ENCODE measurements at regions not wholly inside any gene's neighbourhood (a gene's known extent, or its start where the extent isn't known, plus 50 kb on each side); places are given as distances from the start of the nearest gene placed in this dataset.

- H3K9me3 ChIP-seq: no peaks in the 10 kb centered on the region
- no peak for TF ChIP-seq EP300 (IDR thresholded peaks at IDR 0.05)
- TF ChIP-seq CTCF (IDR thresholded peaks at IDR 0.05): no peak
- TF ChIP-seq POLR2A (IDR thresholded peaks at IDR 0.05): no peak
- WGBS, 3 donors: 79 to 90% (median 84%) methylated on average over 4 of the region's 4 CpGs
- H3K4me1 ChIP-seq (ENCODE audit: insufficient read depth): no peaks in the 10 kb centered on the region
- no peaks in the 10 kb centered on the region for H3K36me3 ChIP-seq
- intact Hi-C loops (cut with DNase I): no loop called here
- no peak overlapping the region for H3K27ac ChIP-seq
- H3K4me3 ChIP-seq: no peak overlapping the region
- no peaks in the 10 kb centered on the region for H3K27me3 ChIP-seq
- no peak for DNase-seq
These were observed 256.9 kb downstream of the DMAC1 start for GRCh38 chr9:7542693-7543092.

GRCh38 chr9:7542126-7542525 lies 257.5 kb downstream of the DMAC1 start:
- H3K4me1 ChIP-seq (ENCODE audit: insufficient read depth): no peaks in the 10 kb centered on the region
- 66 to 93% (median 75%) methylated on average over 2 of the region's 2 CpGs for WGBS, 3 donors
- intact Hi-C loops (cut with DNase I): no loop called here
- DNase-seq: no peak
- no peak overlapping the region for H3K4me3 ChIP-seq
- H3K9me3 ChIP-seq: no peaks in the 10 kb centered on the region
- H3K27me3 ChIP-seq: no peaks in the 10 kb centered on the region
- H3K27ac ChIP-seq: no peak overlapping the region
- no peaks in the 10 kb centered on the region for H3K36me3 ChIP-seq
- TF ChIP-seq CTCF (IDR thresholded peaks at IDR 0.05): no peak
- no peak for TF ChIP-seq EP300 (IDR thresholded peaks at IDR 0.05)
- TF ChIP-seq POLR2A (IDR thresholded peaks at IDR 0.05): no peak

- no peaks in the 10 kb centered on the region for H3K4me1 ChIP-seq (ENCODE audit: insufficient read depth)
- H3K27me3 ChIP-seq: no peaks in the 10 kb centered on the region
- TF ChIP-seq EP300 (IDR thresholded peaks at IDR 0.05): no peak
- no peak for TF ChIP-seq POLR2A (IDR thresholded peaks at IDR 0.05)
- no peak for TF ChIP-seq CTCF (IDR thresholded peaks at IDR 0.05)
- no peaks in the 10 kb centered on the region for H3K36me3 ChIP-seq
- intact Hi-C loops (cut with DNase I): no loop called here
- no peak overlapping the region for H3K4me3 ChIP-seq
- DNase-seq: peak in 2 of 5 donors; percentile 12 to 33
- WGBS, 3 donors: 58 to 60% (median 59%) methylated on average over 4 of the region's 4 CpGs
- no peak overlapping the region for H3K27ac ChIP-seq
- no peaks in the 10 kb centered on the region for H3K9me3 ChIP-seq
These were observed 263.2 kb downstream of the DMAC1 start for GRCh38 chr9:7536310-7536939.

GRCh38 chr9:7534211-7534935 lies 265.2 kb downstream of the DMAC1 start:
- DNase-seq: no peak
- Histone ChIP-seq H3K27me3 (no peaks in the 10 kb centered on the region), H3K9me3 (no peaks in the 10 kb centered on the region), H3K4me3 (no peak overlapping the region), H3K4me1 (ENCODE audit: insufficient read depth) (no peaks in the 10 kb centered on the region), H3K36me3 (no peaks in the 10 kb centered on the region), H3K27ac (no peak overlapping the region)
- TF ChIP-seq CTCF (IDR thresholded peaks at IDR 0.05): no peak
- no peak for TF ChIP-seq EP300 (IDR thresholded peaks at IDR 0.05)
- TF ChIP-seq POLR2A (IDR thresholded peaks at IDR 0.05): no peak
- intact Hi-C loops (cut with DNase I): no loop called here
- WGBS, 3 donors: 65 to 73% (median 65%) methylated on average over 5 of the region's 5 CpGs
